ENCODE measurements at regions not wholly inside any gene's neighbourhood (a gene's known extent, or its start where the extent isn't known, plus 50 kb on each side); places are given as distances from the start of the nearest gene placed in this dataset.

DNA sequence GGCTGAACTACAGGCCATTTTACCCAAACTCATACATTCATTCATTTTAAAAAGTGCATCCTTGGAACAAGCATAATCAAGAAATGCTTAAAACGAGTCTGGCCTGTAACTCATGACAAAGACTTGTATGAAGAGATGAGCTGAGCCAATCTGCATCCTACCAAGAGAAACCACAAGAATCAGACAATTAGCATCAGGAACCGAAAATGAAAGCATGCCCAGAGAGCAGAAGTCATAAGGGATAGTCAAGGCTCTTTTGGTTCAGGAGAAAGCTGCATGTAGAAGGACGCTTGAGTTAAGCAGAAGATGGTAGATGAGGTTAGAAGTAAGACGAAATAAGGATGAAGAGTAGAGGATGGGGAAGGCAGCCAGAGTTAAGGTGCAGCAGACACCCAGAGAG lies 137.0 kb upstream of the CTNNA2 start:
- H4K20me1 ChIP-seq (ENCODE audit: control insufficient read depth, extremely low read depth, insufficient read depth, low read length) = no peaks in the 10 kb centered on the region
- no peaks in the 10 kb centered on the region for H3K4me1 ChIP-seq (ENCODE audit: control insufficient read depth, extremely low read depth, insufficient read depth, low read length)
- H3K36me3 ChIP-seq (ENCODE audit: control insufficient read depth in 2 of 2, extremely low read depth in 1 of 2, insufficient read depth in 2 of 2, low read length in 2 of 2) = no peaks in the 10 kb centered on the region
- TF ChIP-seq, protein P1, sequence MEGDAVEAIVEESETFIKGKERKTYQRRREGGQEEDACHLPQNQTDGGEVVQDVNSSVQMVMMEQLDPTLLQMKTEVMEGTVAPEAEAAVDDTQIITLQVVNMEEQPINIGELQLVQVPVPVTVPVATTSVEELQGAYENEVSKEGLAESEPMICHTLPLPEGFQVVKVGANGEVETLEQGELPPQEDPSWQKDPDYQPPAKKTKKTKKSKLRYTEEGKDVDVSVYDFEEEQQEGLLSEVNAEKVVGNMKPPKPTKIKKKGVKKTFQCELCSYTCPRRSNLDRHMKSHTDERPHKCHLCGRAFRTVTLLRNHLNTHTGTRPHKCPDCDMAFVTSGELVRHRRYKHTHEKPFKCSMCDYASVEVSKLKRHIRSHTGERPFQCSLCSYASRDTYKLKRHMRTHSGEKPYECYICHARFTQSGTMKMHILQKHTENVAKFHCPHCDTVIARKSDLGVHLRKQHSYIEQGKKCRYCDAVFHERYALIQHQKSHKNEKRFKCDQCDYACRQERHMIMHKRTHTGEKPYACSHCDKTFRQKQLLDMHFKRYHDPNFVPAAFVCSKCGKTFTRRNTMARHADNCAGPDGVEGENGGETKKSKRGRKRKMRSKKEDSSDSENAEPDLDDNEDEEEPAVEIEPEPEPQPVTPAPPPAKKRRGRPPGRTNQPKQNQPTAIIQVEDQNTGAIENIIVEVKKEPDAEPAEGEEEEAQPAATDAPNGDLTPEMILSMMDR (optimal IDR thresholded peaks at IDR 0.05 in 1 of 3, IDR thresholded peaks at IDR 0.05 in 1 of 3, conservative IDR thresholded peaks at IDR 0.05 in 1 of 3; ENCODE audit: extremely low read depth in 1 of 3, insufficient read depth in 2 of 3, low read length in 3 of 3) = no peak
- TF ChIP-seq EZH2 (IDR thresholded peaks at IDR 0.05; ENCODE audit: low read length) = no peak
- no peaks in the 10 kb centered on the region for H3K27me3 ChIP-seq (ENCODE audit: control insufficient read depth, extremely low read depth, insufficient read depth, low read length)
- H3K79me2 ChIP-seq (ENCODE audit: control insufficient read depth, insufficient read depth, low read length) = no peaks in the 10 kb centered on the region
- H3K4me3 ChIP-seq (ENCODE audit: control insufficient read depth in 2 of 3, extremely low read depth in 1 of 3, insufficient read depth in 2 of 3, low read depth in 1 of 3, low read length in 3 of 3) = no peak overlapping the region
- H3K4me2 ChIP-seq (ENCODE audit: control insufficient read depth, extremely low read depth, insufficient read depth, low read depth, low read length) = no peak overlapping the region
- H2AFZ ChIP-seq (ENCODE audit: control insufficient read depth, low read length) = no peak overlapping the region
- H3K27ac ChIP-seq (ENCODE audit: control insufficient read depth, insufficient read depth, low read length) = no peak overlapping the region
- no peak for DNase-seq (ENCODE audit: low read depth, low spot score)
- no peaks in the 10 kb centered on the region for H3K9me1 ChIP-seq (ENCODE audit: control insufficient read depth, extremely low read depth, insufficient read depth, low read length)
- FAIRE-seq = no peak
- dilution Hi-C loops (cut with MboI; ENCODE audit: extremely low pct_ligation_motif_present, low sequenced_read_pairs) = no loop called here
- H3K9ac ChIP-seq (ENCODE audit: control insufficient read depth, extremely low read depth, insufficient read depth, low read length) = no peak overlapping the region
- H3K9me3 ChIP-seq (ENCODE audit: control insufficient read depth, low read depth, low read length) = no peaks in the 10 kb centered on the region

DNA sequence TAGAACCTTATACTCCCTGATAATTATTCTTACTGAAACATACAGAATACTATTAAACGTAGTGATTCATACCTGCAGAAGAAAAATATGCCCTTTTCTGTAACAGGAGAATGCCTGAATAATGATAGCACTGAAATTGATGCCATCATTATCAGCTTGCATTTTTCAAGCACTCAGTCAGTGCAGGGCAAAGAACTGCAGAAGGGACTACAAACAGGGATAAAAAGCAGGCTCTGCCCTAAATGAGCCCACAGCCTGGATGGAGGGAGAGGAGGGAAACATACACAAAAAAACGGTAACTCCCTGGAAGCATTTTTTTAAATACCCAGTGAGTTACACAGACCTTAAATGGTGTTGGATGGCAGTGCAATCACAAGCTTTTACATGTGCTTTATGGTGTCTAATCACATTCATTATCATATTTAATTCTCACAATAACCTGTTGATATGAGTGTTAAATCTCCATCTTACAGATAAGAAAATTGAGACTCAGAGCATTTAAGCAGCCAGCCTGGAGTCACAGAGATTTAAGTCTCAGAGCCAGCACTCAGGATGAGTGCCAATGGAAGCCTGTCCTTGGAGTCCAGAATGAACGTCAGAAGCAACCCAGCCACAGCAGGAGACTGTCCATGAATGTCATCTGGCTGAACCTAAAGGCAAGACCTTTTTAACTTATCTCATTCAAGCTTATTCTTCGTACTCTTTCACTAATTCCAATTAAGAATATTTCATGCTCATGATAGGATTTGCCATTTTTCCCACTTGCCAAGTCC lies 139.3 kb upstream of the CTNNA2 start:
- Histone ChIP-seq H3K36me3 (ENCODE audit: control insufficient read depth in 2 of 2, extremely low read depth in 1 of 2, insufficient read depth in 2 of 2, low read length in 2 of 2) (no peaks in the 10 kb centered on the region), H3K9me3 (ENCODE audit: control insufficient read depth, low read depth, low read length) (no peaks in the 10 kb centered on the region), H3K27me3 (ENCODE audit: control insufficient read depth, extremely low read depth, insufficient read depth, low read length) (no peaks in the 10 kb centered on the region), H2AFZ (ENCODE audit: control insufficient read depth, low read length) (no peak overlapping the region), H3K27ac (ENCODE audit: control insufficient read depth, insufficient read depth, low read length) (no peak overlapping the region), H3K79me2 (ENCODE audit: control insufficient read depth, insufficient read depth, low read length) (no peaks in the 10 kb centered on the region), H4K20me1 (ENCODE audit: control insufficient read depth, extremely low read depth, insufficient read depth, low read length) (no peaks in the 10 kb centered on the region), H3K9me1 (ENCODE audit: control insufficient read depth, extremely low read depth, insufficient read depth, low read length) (no peaks in the 10 kb centered on the region), H3K4me1 (ENCODE audit: control insufficient read depth, extremely low read depth, insufficient read depth, low read length) (no peaks in the 10 kb centered on the region), H3K9ac (ENCODE audit: control insufficient read depth, extremely low read depth, insufficient read depth, low read length) (no peak overlapping the region), H3K4me3 (ENCODE audit: control insufficient read depth in 2 of 3, extremely low read depth in 1 of 3, insufficient read depth in 2 of 3, low read depth in 1 of 3, low read length in 3 of 3) (no peak overlapping the region), H3K4me2 (ENCODE audit: control insufficient read depth, extremely low read depth, insufficient read depth, low read depth, low read length) (no peak overlapping the region)
- TF ChIP-seq, protein P1 (optimal IDR thresholded peaks at IDR 0.05 in 1 of 3, IDR thresholded peaks at IDR 0.05 in 1 of 3, conservative IDR thresholded peaks at IDR 0.05 in 1 of 3; ENCODE audit: extremely low read depth in 1 of 3, insufficient read depth in 2 of 3, low read length in 3 of 3) = no peak
- no peak for TF ChIP-seq EZH2 (IDR thresholded peaks at IDR 0.05; ENCODE audit: low read length)
- DNase-seq (ENCODE audit: low read depth, low spot score) (no peak), FAIRE-seq (no peak)
- dilution Hi-C loops (cut with MboI; ENCODE audit: extremely low pct_ligation_motif_present, low sequenced_read_pairs) = no loop called here

All from keratinocyte (primary cell).